ENCODE measurements at regions not wholly inside any gene's neighbourhood (a gene's known extent, or its start where the extent isn't known, plus 50 kb on each side); places are given as distances from the start of the nearest gene placed in this dataset.
"Not testable (repeated sequence)": the region's sequence is repeated elsewhere in the genome, so short reads cannot be mapped to it uniquely, and the experiment has no call there.

- not testable (repeated sequence) for TF ChIP-seq CTCF (IDR thresholded peaks at IDR 0.05; ENCODE audit: low read depth, low read length); EZH2phosphoT487 (IDR thresholded peaks at IDR 0.05; ENCODE audit: low read depth)
Observed at GRCh38 chr4:126922328-126922938, 710.3 kb upstream of the INTU start.
